ENCODE measurements at regions not wholly inside any gene's neighbourhood (a gene's known extent, or its start where the extent isn't known, plus 50 kb on each side); places are given as distances from the start of the nearest gene placed in this dataset.

- TF ChIP-seq CTCF (IDR thresholded peaks at IDR 0.05), result no peak
- TF ChIP-seq POLR2A (IDR thresholded peaks at IDR 0.05), result no peak
Observed at GRCh38 chr3:124516333-124516732, 213.9 kb upstream of the UMPS start.
